Endothelial cell of umbilical vein (primary cell): ENCODE measurements at regions not wholly inside any gene's neighbourhood (a gene's known extent, or its start where the extent isn't known, plus 50 kb on each side); places are given as distances from the start of the nearest gene placed in this dataset.

Experiments used
- EZH2 ChIP-seq: IDR thresholded peaks from 2 replicates; pipeline ENCODE4 v1.6.1; 2012; ENCODE audit warnings: borderline replicate concordance, low read depth, mild to moderate bottlenecking, moderate library complexity, low read length, inconsistent platforms; ENCODE audit not compliant: severe bottlenecking
- FOS ChIP-seq: IDR thresholded peaks from 2 replicates; pipeline ENCODE4 v1.6.1; 2011; ENCODE audit warnings: mild to moderate bottlenecking, low read length, moderate library complexity, borderline replicate concordance; ENCODE audit not compliant: insufficient read depth
- GATA2 ChIP-seq: IDR thresholded peaks from 2 replicates; pipeline ENCODE4 v1.7.0; 2011; ENCODE audit warnings: low read depth, mild to moderate bottlenecking, moderate library complexity, mixed read lengths, low read length; ENCODE audit not compliant: insufficient read length, insufficient read depth
- JUN ChIP-seq: IDR thresholded peaks from 2 replicates; pipeline ENCODE4 v1.6.1; 2011; ENCODE audit warnings: borderline replicate concordance, low read depth; ENCODE audit not compliant: insufficient read length, insufficient read depth
- MYC ChIP-seq: IDR thresholded peaks from one replicate; pipeline ENCODE4 v1.6.1; 2011; ENCODE audit warnings: mild to moderate bottlenecking, low read depth, low read length
- POLR2A ChIP-seq: IDR thresholded peaks from 2 replicates; pipeline ENCODE4 v1.6.1; 2012; ENCODE audit warnings: low read depth, mild to moderate bottlenecking, control low read depth, low read length
- POLR2AphosphoS5 ChIP-seq: IDR thresholded peaks from 2 replicates; pipeline ENCODE4 v1.6.1; 2012; ENCODE audit warnings: low read depth, mild to moderate bottlenecking, control low read depth, low read length, moderate library complexity; ENCODE audit not compliant: insufficient read depth
- TF ChIP-seq, protein P1 (sequence below), 2 donors: IDR thresholded peaks; 1 replicate in 1 of 2; 2 replicates in 1 of 2; pipeline ENCODE4 v1.5.1; 2011; ENCODE audit warnings: low read length in 2 of 2, mild to moderate bottlenecking in 2 of 2, moderate library complexity in 2 of 2, control low read depth in 1 of 2, inconsistent platforms in 1 of 2, low read depth in 1 of 2; ENCODE audit not compliant: insufficient read depth in 1 of 2; ENCODE audit errors: extremely low read depth in 1 of 2
- TF ChIP-seq, protein P2 (sequence below): IDR thresholded peaks from 2 replicates; pipeline ENCODE4 v1.6.1; 2011; ENCODE audit not compliant: insufficient read depth, insufficient read length

DNA sequence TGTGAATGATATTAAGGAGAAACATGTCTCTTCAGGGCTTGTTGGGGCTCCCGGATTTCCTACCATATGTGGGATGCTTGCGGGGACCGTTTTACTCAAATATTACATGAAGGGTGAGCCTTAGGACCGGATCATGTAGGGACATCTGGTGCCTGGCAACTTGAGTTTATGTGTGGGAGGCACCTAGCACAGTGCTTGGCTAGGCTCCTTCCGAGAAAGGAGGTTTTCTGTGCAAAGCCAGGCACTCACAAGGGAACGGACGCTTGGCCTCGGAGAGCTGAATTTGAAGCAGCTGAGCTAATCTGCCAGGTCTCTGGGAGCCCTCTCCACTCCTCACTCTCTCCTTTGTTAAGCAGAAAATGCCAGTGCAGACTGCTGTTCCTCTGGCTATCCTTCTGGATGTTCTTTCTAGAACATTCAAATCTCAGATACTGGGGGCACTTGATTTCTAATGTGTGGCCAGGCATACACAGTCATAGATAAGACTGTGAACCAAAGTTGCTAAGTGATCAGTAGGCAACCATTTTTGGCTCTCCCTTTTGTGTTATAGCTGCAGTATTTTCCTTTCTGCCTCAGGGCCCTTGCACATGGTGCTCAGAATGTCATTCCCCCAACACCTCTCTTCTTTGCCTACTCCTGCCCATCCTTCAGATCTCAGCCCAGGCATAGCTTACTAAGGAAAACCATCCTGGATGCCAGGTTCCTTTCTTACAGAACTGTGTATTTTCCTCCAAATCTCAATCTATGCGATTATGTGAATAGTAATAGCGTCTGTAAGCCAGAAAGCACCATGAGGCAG, 216.6 kb upstream of the CSF3R start:
- no peak for TF ChIP-seq POLR2AphosphoS5
- no peak for TF ChIP-seq POLR2A
- TF ChIP-seq, protein P1, sequence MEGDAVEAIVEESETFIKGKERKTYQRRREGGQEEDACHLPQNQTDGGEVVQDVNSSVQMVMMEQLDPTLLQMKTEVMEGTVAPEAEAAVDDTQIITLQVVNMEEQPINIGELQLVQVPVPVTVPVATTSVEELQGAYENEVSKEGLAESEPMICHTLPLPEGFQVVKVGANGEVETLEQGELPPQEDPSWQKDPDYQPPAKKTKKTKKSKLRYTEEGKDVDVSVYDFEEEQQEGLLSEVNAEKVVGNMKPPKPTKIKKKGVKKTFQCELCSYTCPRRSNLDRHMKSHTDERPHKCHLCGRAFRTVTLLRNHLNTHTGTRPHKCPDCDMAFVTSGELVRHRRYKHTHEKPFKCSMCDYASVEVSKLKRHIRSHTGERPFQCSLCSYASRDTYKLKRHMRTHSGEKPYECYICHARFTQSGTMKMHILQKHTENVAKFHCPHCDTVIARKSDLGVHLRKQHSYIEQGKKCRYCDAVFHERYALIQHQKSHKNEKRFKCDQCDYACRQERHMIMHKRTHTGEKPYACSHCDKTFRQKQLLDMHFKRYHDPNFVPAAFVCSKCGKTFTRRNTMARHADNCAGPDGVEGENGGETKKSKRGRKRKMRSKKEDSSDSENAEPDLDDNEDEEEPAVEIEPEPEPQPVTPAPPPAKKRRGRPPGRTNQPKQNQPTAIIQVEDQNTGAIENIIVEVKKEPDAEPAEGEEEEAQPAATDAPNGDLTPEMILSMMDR (IDR thresholded peaks at IDR 0.05; ENCODE audit: extremely low read depth in 1 of 2, insufficient read depth in 1 of 2, low read depth in 1 of 2, low read length in 2 of 2) = no peak
- TF ChIP-seq, protein P2, sequence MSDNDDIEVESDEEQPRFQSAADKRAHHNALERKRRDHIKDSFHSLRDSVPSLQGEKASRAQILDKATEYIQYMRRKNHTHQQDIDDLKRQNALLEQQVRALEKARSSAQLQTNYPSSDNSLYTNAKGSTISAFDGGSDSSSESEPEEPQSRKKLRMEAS = no peak
- TF ChIP-seq EZH2 = no peak
- TF ChIP-seq MYC = no peak
- no peak for TF ChIP-seq JUN
- no peak for TF ChIP-seq FOS
- no peak for TF ChIP-seq GATA2
